ENCODE measurements at regions not wholly inside any gene's neighbourhood (a gene's known extent, or its start where the extent isn't known, plus 50 kb on each side); places are given as distances from the start of the nearest gene placed in this dataset.

GRCh38 chr3:165404357-165405027 lies 208.3 kb upstream of the SLITRK3 start:
- TF ChIP-seq CTCF (IDR thresholded peaks at IDR 0.05) (no peak), POLR2AphosphoS5 (IDR thresholded peaks at IDR 0.05) (no peak), EP300 (IDR thresholded peaks at IDR 0.05) (no peak)

Data from stomach (tissue), 4 donors.